Heart left ventricle (tissue), 13 donors: ENCODE measurements at regions not wholly inside any gene's neighbourhood (a gene's known extent, or its start where the extent isn't known, plus 50 kb on each side); places are given as distances from the start of the nearest gene placed in this dataset.

Source experiments
- POLR2A ChIP-seq, 2 donors: fragments of 450-650 bp; IDR thresholded peaks; one replicate each; pipeline ENCODE4 v1.6.1; 2017; ENCODE audit warnings: antibody characterized with exemption in 2 of 2, mild to moderate bottlenecking in 2 of 2, moderate library complexity in 2 of 2
- TF ChIP-seq, protein P1 (sequence below), 12 donors: fragments of 200-600 bp; sonication (generic) in 4 of 12; IDR thresholded peaks; one replicate each; pipeline versions ENCODE4 v1.5.0 to v1.8.0; 2018 to 2022; ENCODE audit warnings: antibody characterized with exemption in 12 of 12, mild to moderate bottlenecking in 5 of 12
- donor health status: ischemic (EF 13 %, LVEDD 7.1; RV severe dilation, severe dysfunction).
- donor health status: DM: no; HTN: yes; CAD: no.
- donor health status: DM: no; HTN: no; CAD: no.
- donor health status: ischemic (EF 25% LVEDD 6.9; RV normal size, moderate dysfunction).
- donor health status: ischemic (EF 25% LVEDD 5.7; RV mildly dilated, moderate dysfunction).
- donor health status: ischemic (EF 35%, LVEDD 5.7; RV mildly dilated, moderate dysfunction).
- donor health status: nonischemic (EF 11% LVEDD 7.7; RV severe dilation, severe dysfunction).
- donor health status: DM: yes; HTN: yes; CAD: no.
- donor health status: PGD.
- donor health status: ischemic (EF 29% LVEDD 5.4; RV normal size, mild dysfunction).
- donor health status: nonischemic (EF 23%, LVEDD 6.1; RV moderate dilation, normal function).

DNA sequence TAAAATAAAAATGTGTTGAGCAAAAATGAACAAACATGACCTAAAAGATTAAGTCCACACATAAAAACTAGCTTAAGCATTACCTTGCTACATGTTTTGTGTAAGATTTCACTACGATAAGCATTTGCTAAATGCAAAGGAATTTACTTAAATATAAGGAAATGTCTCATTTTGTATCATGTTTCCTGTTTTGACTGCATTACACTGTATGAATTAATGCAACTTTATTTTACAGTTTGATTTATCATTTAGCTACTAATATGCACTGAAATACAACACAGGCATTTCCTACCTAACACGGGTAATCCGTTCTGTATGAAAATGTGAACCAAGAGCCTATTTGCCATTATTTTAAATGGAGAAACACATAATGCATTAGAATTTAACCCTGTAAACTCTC is 1076.5 kb upstream of the DDX18 start:
- no peak for TF ChIP-seq POLR2A (IDR thresholded peaks at IDR 0.05)
- TF ChIP-seq, protein P1, sequence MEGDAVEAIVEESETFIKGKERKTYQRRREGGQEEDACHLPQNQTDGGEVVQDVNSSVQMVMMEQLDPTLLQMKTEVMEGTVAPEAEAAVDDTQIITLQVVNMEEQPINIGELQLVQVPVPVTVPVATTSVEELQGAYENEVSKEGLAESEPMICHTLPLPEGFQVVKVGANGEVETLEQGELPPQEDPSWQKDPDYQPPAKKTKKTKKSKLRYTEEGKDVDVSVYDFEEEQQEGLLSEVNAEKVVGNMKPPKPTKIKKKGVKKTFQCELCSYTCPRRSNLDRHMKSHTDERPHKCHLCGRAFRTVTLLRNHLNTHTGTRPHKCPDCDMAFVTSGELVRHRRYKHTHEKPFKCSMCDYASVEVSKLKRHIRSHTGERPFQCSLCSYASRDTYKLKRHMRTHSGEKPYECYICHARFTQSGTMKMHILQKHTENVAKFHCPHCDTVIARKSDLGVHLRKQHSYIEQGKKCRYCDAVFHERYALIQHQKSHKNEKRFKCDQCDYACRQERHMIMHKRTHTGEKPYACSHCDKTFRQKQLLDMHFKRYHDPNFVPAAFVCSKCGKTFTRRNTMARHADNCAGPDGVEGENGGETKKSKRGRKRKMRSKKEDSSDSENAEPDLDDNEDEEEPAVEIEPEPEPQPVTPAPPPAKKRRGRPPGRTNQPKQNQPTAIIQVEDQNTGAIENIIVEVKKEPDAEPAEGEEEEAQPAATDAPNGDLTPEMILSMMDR (IDR thresholded peaks at IDR 0.05): no peak
